ENCODE measurements at regions not wholly inside any gene's neighbourhood (a gene's known extent, or its start where the extent isn't known, plus 50 kb on each side); places are given as distances from the start of the nearest gene placed in this dataset.

GRCh38 chr20:21653628-21654027 is 51.8 kb upstream of the PAX1 start:
- DNase-seq: no peak

- no peak for DNase-seq
These were observed 62.0 kb upstream of the PAX1 start for GRCh38 chr20:21643417-21643816.

GRCh38 chr20:21640556-21640955 is 64.9 kb upstream of the PAX1 start:
- no peak for DNase-seq

DNA sequence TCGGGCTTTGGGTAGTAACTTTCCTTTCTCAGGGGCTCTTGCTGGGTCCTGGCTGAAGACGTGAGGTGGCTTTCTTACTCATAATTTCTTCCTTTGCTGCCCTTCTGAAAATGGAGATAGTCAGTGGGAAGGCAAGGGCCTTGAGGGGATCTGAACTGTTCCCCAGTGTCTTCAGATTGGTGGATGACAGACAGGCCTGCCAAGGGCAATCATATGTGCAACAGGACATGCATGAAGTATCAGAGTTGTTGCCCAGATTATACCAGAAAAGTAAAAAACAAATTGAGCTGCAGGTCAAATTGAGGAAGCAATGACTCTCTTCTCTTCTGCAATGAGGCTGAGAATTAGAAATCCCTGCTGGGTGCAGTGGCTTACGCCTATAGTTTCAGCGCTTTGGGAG is 71.6 kb upstream of the PAX1 start:
- DNase-seq: no peak

DNA sequence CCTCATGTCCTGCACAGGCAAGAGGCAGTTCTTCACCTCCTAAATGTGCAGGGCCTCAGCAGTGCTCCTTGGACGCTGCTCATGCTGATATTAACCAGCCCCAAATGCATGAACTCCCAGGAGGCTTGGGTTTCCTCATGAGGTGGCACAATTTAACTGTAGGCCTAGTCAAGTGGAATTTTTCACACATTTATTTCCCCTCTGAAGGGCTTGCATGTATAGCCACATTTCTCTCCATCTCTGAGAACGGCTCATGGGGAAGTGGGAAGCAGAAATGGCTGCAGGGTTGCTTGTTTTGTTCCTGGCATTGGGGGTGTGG is 72.8 kb upstream of the PAX1 start:
- DNase-seq: no peak

- no peak for DNase-seq
These were observed 73.3 kb upstream of the PAX1 start for GRCh38 chr20:21632031-21632734.

DNA sequence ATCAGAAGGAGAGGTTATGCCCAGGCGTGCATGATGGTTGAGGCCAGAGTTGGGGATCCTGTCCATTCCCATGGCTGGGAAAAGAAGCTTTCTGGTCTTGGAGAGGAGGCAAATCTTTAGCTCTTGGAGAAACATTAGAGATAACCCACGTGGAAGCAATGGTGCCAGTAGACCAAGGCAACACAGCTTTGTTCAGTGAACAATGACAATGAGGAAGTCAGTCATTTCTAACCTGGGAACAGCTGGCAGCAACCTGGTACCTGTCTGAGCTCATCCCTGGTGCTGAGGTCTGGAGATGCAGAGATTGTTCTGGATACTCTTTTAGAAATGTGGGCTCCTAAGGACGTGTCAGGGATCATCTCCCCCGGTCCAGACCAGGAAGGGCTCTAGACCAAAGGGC is 76.7 kb upstream of the PAX1 start:
- no peak for DNase-seq

- no peak for DNase-seq
These were observed 81.7 kb upstream of the PAX1 start for GRCh38 chr20:21623781-21624094.

DNA sequence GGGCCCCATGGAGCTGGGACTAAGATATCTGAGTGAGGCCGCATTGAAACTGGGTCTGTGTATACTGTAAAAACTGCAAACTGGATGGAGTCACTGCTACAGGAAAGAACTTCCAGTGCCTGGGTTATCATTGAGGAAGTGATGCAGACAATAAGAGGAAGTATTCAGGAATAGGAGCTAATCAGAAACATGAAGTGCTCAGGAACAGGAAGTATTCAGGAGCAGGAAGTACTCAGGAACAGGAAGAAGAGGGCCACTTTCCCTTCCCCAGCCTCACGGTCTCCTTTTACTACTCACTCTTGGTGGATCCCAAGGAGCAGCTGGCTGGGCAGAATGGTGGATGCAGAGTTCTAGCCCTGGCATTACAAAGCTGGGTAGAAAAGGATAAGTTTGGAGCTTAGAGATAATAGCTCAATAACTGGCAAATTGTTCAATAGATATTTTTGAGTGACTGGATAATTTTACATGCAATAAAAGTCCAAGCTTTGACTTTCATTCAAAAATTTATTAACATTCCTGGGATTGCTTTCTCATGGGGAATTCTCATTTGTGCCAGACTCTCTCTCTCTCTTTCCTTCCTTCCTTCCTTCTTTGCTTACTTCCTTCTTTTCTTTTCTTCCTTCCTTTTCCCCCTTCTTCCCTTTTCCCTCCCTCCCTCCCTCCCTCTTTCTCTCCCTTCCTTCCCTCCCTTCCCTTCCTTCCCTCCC is 82.2 kb upstream of the PAX1 start:
- no peak for DNase-seq

GRCh38 chr20:21622097-21622857 is 83.2 kb upstream of the PAX1 start:
- no peak for DNase-seq

- no peak for DNase-seq
These were observed 86.6 kb upstream of the PAX1 start for GRCh38 chr20:21618759-21619416.

- peak; percentile 34 for DNase-seq
These were observed 89.8 kb upstream of the PAX1 start for GRCh38 chr20:21615617-21616080.

GRCh38 chr20:21614980-21615379 is 90.5 kb upstream of the PAX1 start:
- no peak for DNase-seq

DNA sequence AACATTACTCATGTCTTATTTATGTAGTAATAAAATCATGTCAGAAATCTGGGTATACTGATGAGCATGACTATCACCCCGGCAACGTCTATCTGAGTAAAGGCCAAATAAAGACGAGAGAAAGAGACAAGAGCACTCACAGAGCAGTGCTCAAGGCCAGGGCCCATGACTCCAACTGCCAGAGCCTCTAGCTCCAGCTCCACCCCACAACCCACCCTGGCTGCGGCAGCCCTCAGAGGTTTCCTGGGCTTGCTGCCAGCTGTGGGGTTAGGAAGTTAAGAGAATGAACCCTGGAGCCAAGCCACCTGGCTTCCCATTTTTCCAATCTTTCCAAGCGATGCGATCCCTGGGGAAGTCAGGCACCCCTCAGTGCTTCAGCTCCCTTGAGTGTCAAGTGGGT is 92.0 kb upstream of the PAX1 start:
- no peak for DNase-seq

- DNase-seq: no peak
These were observed 95.5 kb upstream of the PAX1 start for GRCh38 chr20:21609981-21610380.

- no peak for DNase-seq
These were observed 95.4 kb upstream of the NKX2-2 start for GRCh38 chr20:21609221-21609620.

GRCh38 chr20:21608777-21609176 is 94.9 kb upstream of the NKX2-2 start:
- DNase-seq: no peak

DNA sequence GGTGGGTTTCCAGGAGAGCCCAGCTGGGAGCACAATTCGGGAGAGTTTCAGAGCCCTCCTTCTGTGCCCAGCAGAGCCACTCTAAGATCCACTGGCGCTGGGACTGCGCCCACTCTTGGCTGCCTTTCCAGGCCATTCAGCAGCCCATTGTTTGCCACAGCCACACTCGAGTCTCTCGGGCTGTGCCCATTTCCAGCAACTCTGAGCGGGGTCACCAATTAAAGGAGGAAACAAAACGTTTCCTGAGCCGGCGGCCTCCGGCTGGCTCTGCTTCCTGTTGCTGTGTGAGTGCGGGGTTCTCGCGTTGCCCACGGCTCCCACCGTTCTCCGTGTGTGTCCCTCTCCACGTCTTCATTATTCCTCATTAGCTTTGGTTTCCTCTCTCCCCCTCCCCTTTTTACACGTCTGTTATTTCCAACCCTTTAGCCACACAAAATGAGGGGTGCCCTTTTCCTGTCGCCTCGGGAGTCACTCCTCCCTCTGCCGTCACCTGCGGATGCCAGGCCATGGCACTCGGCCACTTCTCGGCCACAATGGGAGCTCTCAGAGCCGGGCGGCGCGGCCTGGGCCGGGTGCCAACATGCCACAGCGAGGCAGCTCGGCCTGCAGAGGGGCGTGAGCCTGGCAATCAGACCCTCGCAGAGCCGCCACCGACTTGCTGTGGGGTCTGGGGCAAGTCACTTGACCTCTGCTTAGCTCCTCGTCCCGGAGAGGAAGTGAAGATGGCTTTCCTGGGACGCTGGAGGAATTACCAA is 94.3 kb upstream of the NKX2-2 start:
- DNase-seq: no peak

DNA sequence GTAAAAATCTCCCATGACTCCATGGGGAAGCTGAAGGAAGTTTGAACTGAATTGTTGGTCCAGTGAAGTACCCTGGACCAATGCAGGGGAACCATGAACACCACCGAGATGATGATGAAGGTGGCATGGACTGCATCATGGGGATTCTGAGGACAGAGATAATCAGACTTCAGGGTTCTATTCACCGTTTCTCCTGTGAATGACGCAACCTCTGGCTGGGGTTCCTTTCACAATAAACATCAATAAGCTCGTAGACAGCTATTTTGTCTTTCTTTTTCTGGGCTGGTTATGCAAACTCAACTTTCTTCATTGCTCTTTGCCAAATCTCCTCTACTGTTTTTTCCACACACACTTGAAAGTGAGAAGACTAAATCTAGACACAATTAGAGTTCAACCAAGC is 87.9 kb upstream of the NKX2-2 start:
- no peak for DNase-seq

DNA sequence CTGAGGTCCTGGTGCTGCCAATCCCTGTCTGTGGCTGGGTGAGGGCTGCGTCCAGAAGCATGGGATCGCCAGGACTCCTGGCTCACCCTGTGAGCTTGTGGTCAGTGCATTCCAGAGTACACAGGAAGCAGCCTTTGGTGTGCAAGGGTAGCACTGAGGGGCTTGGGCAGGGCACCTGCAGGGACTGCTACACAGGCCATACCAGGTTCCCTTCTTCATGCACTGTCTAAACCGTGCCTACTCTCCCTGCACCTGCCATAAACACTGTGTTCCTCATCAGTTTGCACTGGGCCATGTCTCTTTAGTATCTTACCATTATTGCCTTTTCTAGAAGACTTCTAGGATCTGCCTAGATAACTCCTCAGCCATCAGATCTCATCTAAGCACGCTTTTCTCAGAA is 72.8 kb upstream of the NKX2-2 start:
- DNase-seq: no peak

DNA sequence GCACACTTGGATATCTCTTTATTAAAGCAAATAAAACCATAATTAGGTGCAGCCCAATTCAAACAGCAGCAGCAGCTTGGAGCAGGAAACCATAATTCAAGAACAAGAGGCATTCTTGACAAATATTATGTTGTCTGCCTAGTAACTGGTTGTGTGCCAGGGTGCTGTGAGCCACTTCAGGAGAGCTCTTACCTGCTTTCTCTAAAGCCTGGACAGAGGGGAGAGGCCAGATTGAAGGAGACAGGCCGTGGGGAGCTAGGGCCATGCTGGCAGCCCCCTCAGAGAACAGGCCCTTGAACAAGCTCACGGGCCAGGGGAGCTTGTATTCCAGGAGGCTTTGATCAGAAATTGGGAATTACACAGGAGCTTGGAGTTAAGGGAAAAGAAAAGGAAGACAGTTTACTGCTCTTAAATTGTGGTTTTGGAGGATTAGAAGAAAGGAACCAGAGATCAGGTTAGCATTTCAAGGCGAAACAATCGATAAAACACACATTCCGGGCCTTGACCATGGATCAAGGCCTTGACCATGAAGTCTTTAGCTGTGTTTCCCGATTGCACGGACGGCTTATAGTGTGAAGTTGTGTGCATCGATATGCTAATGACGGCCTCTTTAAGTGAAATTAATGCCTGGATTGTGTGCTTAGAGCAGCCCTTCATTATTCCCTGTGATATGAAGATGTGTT is 69.8 kb upstream of the NKX2-2 start:
- no peak for DNase-seq

GRCh38 chr20:21577551-21577950 is 63.7 kb upstream of the NKX2-2 start:
- DNase-seq: no peak

Data from CD4-positive, alpha-beta T cell treated with Interleukin-17A for 1 hour (primary cell).